ENCODE measurements at regions not wholly inside any gene's neighbourhood (a gene's known extent, or its start where the extent isn't known, plus 50 kb on each side); places are given as distances from the start of the nearest gene placed in this dataset.

DNA sequence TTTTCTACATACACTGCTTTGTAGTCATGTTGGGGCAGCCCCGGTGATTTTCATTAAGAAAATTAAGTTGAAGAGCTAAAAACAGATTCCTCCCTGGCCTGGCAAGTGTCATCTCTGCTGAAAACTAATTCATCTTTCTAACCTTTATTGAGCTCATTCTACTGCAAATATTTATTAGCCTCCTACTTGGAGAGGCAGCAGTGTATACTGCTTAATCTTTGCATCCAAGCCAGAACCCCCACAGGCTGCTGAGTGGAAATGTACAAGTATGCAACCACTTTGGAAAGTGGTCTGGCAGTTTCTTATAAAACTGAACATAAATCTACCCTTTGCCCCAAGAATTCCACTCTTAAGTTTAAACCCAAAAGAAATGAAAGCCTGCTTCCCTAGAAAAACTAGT lies 223.4 kb downstream of the DRD1 start:
- TF ChIP-seq, protein P1, sequence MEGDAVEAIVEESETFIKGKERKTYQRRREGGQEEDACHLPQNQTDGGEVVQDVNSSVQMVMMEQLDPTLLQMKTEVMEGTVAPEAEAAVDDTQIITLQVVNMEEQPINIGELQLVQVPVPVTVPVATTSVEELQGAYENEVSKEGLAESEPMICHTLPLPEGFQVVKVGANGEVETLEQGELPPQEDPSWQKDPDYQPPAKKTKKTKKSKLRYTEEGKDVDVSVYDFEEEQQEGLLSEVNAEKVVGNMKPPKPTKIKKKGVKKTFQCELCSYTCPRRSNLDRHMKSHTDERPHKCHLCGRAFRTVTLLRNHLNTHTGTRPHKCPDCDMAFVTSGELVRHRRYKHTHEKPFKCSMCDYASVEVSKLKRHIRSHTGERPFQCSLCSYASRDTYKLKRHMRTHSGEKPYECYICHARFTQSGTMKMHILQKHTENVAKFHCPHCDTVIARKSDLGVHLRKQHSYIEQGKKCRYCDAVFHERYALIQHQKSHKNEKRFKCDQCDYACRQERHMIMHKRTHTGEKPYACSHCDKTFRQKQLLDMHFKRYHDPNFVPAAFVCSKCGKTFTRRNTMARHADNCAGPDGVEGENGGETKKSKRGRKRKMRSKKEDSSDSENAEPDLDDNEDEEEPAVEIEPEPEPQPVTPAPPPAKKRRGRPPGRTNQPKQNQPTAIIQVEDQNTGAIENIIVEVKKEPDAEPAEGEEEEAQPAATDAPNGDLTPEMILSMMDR (conservative IDR thresholded peaks at IDR 0.05; ENCODE audit: low read depth, low read length), result no peak
- TF ChIP-seq EZH2 (IDR thresholded peaks at IDR 0.05; ENCODE audit: borderline replicate concordance, low read depth, low read length, poor library complexity, severe bottlenecking), result no peak

Data from A673 (cell line).